Uterus (tissue), 2 donors: ENCODE measurements at regions not wholly inside any gene's neighbourhood (a gene's known extent, or its start where the extent isn't known, plus 50 kb on each side); places are given as distances from the start of the nearest gene placed in this dataset.
"Not testable (repeated sequence)": the region's sequence is repeated elsewhere in the genome, so short reads cannot be mapped to it uniquely, and the experiment has no call there.

ENCODE experiments used
- POLR2A ChIP-seq, 2 donors: fragments of 450-650 bp; IDR thresholded peaks; one replicate each; pipeline ENCODE4 v1.6.1; 2016; ENCODE audit warnings: antibody characterized with exemption in 2 of 2, mild to moderate bottlenecking in 1 of 2, moderate library complexity in 1 of 2
- TF ChIP-seq, protein P1 (sequence below), 4 experiments: fragments of 200-600 bp in 2 of 4; fragments of 450-650 bp in 2 of 4; sonication (generic) in 2 of 4; IDR thresholded peaks; one replicate each; pipeline ENCODE4 v1.5.1; 2016 to 2019; ENCODE audit warnings: antibody characterized with exemption in 4 of 4, mild to moderate bottlenecking in 2 of 4, moderate library complexity in 1 of 4

DNA sequence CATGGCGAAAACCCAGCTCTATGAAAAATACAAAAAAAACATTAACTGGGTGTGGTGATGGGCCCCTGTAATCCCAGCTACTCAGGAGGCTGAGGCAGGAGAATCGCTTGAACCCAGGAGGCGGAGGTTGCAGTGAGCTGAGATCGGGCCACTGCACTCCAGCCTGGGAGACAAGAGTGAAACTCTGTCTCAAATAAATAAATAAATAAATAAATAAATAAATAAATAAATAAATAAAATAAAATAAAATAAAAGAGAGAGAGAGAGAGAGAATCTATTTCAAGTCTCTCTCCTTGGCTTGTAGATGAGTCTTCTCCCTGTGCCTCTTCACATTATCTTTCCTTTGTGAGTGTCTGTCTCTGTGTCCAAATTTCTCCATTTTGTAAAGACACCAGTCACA, 442.6 kb upstream of the PROX1 start:
- TF ChIP-seq, protein P1, sequence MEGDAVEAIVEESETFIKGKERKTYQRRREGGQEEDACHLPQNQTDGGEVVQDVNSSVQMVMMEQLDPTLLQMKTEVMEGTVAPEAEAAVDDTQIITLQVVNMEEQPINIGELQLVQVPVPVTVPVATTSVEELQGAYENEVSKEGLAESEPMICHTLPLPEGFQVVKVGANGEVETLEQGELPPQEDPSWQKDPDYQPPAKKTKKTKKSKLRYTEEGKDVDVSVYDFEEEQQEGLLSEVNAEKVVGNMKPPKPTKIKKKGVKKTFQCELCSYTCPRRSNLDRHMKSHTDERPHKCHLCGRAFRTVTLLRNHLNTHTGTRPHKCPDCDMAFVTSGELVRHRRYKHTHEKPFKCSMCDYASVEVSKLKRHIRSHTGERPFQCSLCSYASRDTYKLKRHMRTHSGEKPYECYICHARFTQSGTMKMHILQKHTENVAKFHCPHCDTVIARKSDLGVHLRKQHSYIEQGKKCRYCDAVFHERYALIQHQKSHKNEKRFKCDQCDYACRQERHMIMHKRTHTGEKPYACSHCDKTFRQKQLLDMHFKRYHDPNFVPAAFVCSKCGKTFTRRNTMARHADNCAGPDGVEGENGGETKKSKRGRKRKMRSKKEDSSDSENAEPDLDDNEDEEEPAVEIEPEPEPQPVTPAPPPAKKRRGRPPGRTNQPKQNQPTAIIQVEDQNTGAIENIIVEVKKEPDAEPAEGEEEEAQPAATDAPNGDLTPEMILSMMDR (IDR thresholded peaks at IDR 0.05): not testable (repeated sequence)
- not testable (repeated sequence) for TF ChIP-seq POLR2A (IDR thresholded peaks at IDR 0.05)
